Uterus (tissue), 3 donors: ENCODE measurements at regions not wholly inside any gene's neighbourhood (a gene's known extent, or its start where the extent isn't known, plus 50 kb on each side); places are given as distances from the start of the nearest gene placed in this dataset.

Source experiments
- DNase-seq, 2 donors: peaks; one replicate each; pipeline ENCODE4 v3.0.0-alpha.2; 2019 to 2020
- H3K27ac ChIP-seq, 2 donors: fragments of 200-600 bp; sonication (generic); 1 replicate in 1 of 2; 2 replicates in 1 of 2; pipeline ENCODE4 v1.5.1; 2016 to 2018
- H3K27me3 ChIP-seq, 2 donors: fragments of 200-600 bp; sonication (generic); one replicate each; pipeline ENCODE4 v1.5.1; 2018 to 2019; ENCODE audit warnings: control low read depth in 1 of 2
- H3K36me3 ChIP-seq, 2 donors: fragments of 200-600 bp; sonication (generic); one replicate each; pipeline ENCODE4 v1.5.1; 2019; ENCODE audit warnings: control low read depth in 1 of 2
- H3K4me1 ChIP-seq, 2 donors: fragments of 200-600 bp; sonication (generic); one replicate each; pipeline ENCODE4 v1.5.1; 2018 to 2019; ENCODE audit warnings: control low read depth in 1 of 2
- H3K4me3 ChIP-seq, 2 donors: fragments of 200-600 bp; sonication (generic); 1 replicate in 1 of 2; 2 replicates in 1 of 2; pipeline ENCODE4 v1.5.1; 2018 to 2019; ENCODE audit warnings: mild to moderate bottlenecking in 1 of 2
- H3K9me3 ChIP-seq, 2 donors: fragments of 200-600 bp; sonication (generic); one replicate each; pipeline ENCODE4 v1.5.1; 2019; ENCODE audit warnings: control low read depth in 1 of 2
- POLR2A ChIP-seq, 2 donors: fragments of 450-650 bp; IDR thresholded peaks; one replicate each; pipeline ENCODE4 v1.6.1; 2016; ENCODE audit warnings: antibody characterized with exemption in 2 of 2, mild to moderate bottlenecking in 1 of 2, moderate library complexity in 1 of 2
- intact Hi-C: fragments of 100-400 bp; cut with DNase I; formaldehyde crosslinking; loops from one replicate; pipeline ENCODE4 v1.15.1; 2023; ENCODE audit warnings: low total_unique reads
- TF ChIP-seq, protein P1 (sequence below), 4 experiments: fragments of 200-600 bp in 2 of 4; fragments of 450-650 bp in 2 of 4; sonication (generic) in 2 of 4; IDR thresholded peaks; one replicate each; pipeline ENCODE4 v1.5.1; 2016 to 2019; ENCODE audit warnings: antibody characterized with exemption in 4 of 4, mild to moderate bottlenecking in 2 of 4, moderate library complexity in 1 of 4
- donor health status: DM: yes; HTN: yes; CAD: no.

GRCh38 chr2:77954931-77955330, 432.8 kb upstream of the LRRTM4 start:
- H3K36me3 ChIP-seq = no peaks in the 10 kb centered on the region
- intact Hi-C loops = no loop called here
- TF ChIP-seq, protein P1, sequence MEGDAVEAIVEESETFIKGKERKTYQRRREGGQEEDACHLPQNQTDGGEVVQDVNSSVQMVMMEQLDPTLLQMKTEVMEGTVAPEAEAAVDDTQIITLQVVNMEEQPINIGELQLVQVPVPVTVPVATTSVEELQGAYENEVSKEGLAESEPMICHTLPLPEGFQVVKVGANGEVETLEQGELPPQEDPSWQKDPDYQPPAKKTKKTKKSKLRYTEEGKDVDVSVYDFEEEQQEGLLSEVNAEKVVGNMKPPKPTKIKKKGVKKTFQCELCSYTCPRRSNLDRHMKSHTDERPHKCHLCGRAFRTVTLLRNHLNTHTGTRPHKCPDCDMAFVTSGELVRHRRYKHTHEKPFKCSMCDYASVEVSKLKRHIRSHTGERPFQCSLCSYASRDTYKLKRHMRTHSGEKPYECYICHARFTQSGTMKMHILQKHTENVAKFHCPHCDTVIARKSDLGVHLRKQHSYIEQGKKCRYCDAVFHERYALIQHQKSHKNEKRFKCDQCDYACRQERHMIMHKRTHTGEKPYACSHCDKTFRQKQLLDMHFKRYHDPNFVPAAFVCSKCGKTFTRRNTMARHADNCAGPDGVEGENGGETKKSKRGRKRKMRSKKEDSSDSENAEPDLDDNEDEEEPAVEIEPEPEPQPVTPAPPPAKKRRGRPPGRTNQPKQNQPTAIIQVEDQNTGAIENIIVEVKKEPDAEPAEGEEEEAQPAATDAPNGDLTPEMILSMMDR (IDR thresholded peaks at IDR 0.05) = no peak
- no peak for TF ChIP-seq POLR2A (IDR thresholded peaks at IDR 0.05)
- H3K4me1 ChIP-seq = no peaks in the 10 kb centered on the region
- no peak for DNase-seq
- H3K9me3 ChIP-seq = no peaks in the 10 kb centered on the region
- H3K4me3 ChIP-seq = no peak overlapping the region
- H3K27ac ChIP-seq = no peak overlapping the region
- H3K27me3 ChIP-seq = no peaks in the 10 kb centered on the region

- H3K27ac ChIP-seq = no peak overlapping the region
- no peak for TF ChIP-seq POLR2A (IDR thresholded peaks at IDR 0.05)
- intact Hi-C loops = no loop called here
- H3K27me3 ChIP-seq = no peaks in the 10 kb centered on the region
- no peaks in the 10 kb centered on the region for H3K4me1 ChIP-seq
- H3K4me3 ChIP-seq = no peak overlapping the region
- H3K9me3 ChIP-seq = no peaks in the 10 kb centered on the region
- H3K36me3 ChIP-seq = no peaks in the 10 kb centered on the region
- DNase-seq = no peak
Observed at GRCh38 chr2:77962943-77963342, 440.8 kb upstream of the LRRTM4 start.

DNA sequence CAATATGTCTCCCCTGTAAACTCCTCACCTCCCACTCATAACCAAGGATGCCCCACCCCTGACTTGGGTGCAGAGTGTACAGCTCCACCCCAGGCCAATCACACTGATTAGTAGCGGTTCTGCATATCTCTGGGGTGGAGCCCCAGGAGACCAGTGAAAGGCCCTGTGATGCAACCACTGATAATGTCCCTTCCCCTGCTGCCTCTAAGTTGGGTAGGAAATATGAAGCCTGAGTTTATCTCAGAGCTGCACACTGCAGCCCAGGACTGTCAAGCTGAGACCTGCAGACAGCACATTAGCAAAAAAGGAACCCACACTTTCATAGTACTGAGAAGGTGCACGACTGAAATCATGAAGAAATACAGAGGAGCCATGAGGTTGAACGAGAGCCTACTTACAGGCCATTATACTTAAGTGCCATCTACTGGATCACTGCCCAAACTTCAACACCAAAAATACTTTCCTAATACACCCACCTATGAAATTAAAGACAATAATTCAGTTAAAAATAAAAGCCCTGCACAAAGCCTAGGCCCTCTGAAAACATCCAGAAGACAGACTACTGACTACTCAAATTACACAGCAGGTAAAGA, 455.4 kb upstream of the LRRTM4 start:
- no peak overlapping the region for H3K27ac ChIP-seq
- no peak for DNase-seq
- no peaks in the 10 kb centered on the region for H3K4me1 ChIP-seq
- no peaks in the 10 kb centered on the region for H3K27me3 ChIP-seq
- no peak overlapping the region for H3K4me3 ChIP-seq
- no peaks in the 10 kb centered on the region for H3K9me3 ChIP-seq
- TF ChIP-seq, protein P1 (IDR thresholded peaks at IDR 0.05) = no peak
- TF ChIP-seq POLR2A (IDR thresholded peaks at IDR 0.05) = no peak
- no peaks in the 10 kb centered on the region for H3K36me3 ChIP-seq
- intact Hi-C loops = no loop called here

- Histone ChIP-seq H3K4me1 (no peaks in the 10 kb centered on the region), H3K27me3 (no peaks in the 10 kb centered on the region), H3K9me3 (no peaks in the 10 kb centered on the region), H3K4me3 (no peak overlapping the region), H3K36me3 (no peaks in the 10 kb centered on the region), H3K27ac (no peak overlapping the region)
- intact Hi-C loops = no loop called here
- no peak for TF ChIP-seq POLR2A (IDR thresholded peaks at IDR 0.05)
- TF ChIP-seq, protein P1 (IDR thresholded peaks at IDR 0.05) = no peak
- no peak for DNase-seq
Observed at GRCh38 chr2:77995161-77995560, 473.0 kb upstream of the LRRTM4 start.

- Histone ChIP-seq H3K27me3 (no peaks in the 10 kb centered on the region), H3K4me3 (no peak overlapping the region), H3K36me3 (no peaks in the 10 kb centered on the region), H3K9me3 (no peaks in the 10 kb centered on the region), H3K27ac (no peak overlapping the region), H3K4me1 (no peaks in the 10 kb centered on the region)
- no peak for DNase-seq
- TF ChIP-seq, protein P1 (IDR thresholded peaks at IDR 0.05) = no peak
- no peak for TF ChIP-seq POLR2A (IDR thresholded peaks at IDR 0.05)
- intact Hi-C loops = no loop called here
Observed at GRCh38 chr2:77999376-77999775, 477.2 kb upstream of the LRRTM4 start.

DNA sequence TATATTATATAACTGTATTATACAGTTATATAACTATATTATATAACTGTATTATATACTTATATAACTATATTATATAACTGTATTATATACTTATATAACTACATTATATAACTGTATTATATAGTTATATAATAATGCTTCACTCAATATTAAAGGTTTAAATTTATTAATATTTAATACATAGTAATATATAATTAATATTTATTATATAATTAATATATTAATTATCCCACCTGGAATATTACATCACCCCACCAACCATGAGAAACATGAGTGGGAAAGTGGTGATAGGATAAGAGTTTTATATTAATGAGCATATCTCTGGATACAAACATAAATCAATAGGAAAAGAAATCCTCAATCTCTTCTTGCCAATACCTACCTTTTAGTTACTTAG, 487.1 kb upstream of the LRRTM4 start:
- intact Hi-C loops = no loop called here
- Histone ChIP-seq H3K4me3 (no peak overlapping the region), H3K27me3 (no peaks in the 10 kb centered on the region), H3K9me3 (no peaks in the 10 kb centered on the region), H3K4me1 (no peaks in the 10 kb centered on the region), H3K36me3 (no peaks in the 10 kb centered on the region), H3K27ac (no peak overlapping the region)
- DNase-seq = no peak
- no peak for TF ChIP-seq POLR2A (IDR thresholded peaks at IDR 0.05)
- TF ChIP-seq, protein P1 (IDR thresholded peaks at IDR 0.05) = no peak
